GM12892 (cell line): ENCODE measurements at regions not wholly inside any gene's neighbourhood (a gene's known extent, or its start where the extent isn't known, plus 50 kb on each side); places are given as distances from the start of the nearest gene placed in this dataset.

Source experiments
- POLR2A ChIP-seq: IDR thresholded peaks from 2 replicates; pipeline ENCODE4 v1.6.1; 2011; ENCODE audit warnings: low read depth, low read length, control low read depth
- POLR2AphosphoS5 ChIP-seq: IDR thresholded peaks from 2 replicates; pipeline ENCODE4 v1.6.1; 2011; ENCODE audit warnings: low read depth, low read length, control low read depth

DNA sequence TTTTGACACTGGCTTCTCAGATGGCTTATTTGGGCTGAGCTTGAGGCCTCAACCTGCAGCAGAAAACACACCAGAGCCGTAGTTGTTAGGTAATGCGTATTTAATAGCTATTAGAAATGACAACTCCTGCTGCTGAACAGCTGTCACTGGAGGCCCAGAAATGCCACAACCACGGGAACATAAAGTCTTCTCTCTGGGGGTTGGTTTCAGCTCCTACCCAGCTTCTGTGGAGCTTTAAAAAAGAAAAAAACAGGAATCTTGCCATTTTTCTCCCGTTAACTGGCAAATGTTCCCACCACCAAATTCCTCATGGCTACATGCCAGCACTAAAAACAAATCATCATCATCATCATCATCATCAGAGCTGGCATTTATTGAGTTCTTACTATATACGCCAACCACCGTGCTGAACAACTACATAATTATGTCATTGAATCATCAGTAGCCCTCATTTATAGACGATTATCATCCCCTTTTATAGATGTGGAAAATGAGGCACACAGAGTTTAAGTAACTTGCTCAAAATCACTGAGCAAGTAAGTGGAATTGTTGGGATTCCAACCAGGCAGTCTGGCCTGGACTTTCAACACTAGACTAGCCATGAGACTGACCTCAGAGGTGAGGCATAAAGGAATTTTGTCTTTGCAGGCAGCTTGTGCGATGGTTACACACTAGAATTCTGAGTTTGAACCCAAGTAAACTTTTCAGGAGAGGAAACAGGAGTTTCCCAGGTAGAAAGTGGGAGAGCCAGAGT, 185.3 kb upstream of the WWC1 start:
- no peak for TF ChIP-seq POLR2AphosphoS5
- no peak for TF ChIP-seq POLR2A
